NCI-H82 treated with DMSO at 0.1 percent for 48 hours (cell line): ENCODE measurements at regions not wholly inside any gene's neighbourhood (a gene's known extent, or its start where the extent isn't known, plus 50 kb on each side); places are given as distances from the start of the nearest gene placed in this dataset.
"Not testable (repeated sequence)": the region's sequence is repeated elsewhere in the genome, so short reads cannot be mapped to it uniquely, and the experiment has no call there.

ENCODE experiments used
- DNase-seq: peaks from one replicate; lab custom pipeline; 2025; ENCODE audit not compliant: unreplicated experiment; lab: John Stamatoyannopoulos, UW

DNA sequence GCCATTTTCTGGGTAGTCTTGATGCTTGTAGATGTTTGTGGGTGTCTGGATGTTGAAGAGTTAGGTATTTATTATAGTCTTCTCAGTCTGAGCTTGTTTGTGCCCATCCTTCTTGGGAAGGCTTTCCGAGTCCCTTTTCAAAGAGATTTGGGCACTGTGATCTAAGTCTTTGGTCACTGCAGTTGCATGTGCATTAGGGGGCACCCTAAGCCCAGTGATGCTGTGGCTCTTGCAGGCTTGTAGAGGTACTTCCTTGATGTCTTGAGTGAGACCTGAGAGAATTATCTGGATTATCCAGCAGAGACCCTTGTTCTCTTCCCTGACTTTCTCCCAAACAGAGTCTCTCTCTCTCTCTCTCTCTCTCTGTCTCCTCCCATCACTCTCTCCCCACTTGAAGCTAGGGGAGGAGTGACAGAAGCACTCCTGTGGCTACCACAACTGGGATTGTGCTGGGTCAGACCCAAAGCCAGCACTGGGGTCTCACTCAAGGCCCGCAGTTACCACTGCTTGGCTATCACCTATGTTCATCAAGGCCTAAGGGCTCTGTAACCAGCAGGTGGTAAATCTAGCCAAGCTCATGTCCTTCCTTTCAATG lies 68.5 kb downstream of the TMCO5A start:
- DNase-seq, result no peak

GRCh38 chr15:38004218-38004861 lies 69.9 kb downstream of the TMCO5A start:
- DNase-seq, result no peak

DNA sequence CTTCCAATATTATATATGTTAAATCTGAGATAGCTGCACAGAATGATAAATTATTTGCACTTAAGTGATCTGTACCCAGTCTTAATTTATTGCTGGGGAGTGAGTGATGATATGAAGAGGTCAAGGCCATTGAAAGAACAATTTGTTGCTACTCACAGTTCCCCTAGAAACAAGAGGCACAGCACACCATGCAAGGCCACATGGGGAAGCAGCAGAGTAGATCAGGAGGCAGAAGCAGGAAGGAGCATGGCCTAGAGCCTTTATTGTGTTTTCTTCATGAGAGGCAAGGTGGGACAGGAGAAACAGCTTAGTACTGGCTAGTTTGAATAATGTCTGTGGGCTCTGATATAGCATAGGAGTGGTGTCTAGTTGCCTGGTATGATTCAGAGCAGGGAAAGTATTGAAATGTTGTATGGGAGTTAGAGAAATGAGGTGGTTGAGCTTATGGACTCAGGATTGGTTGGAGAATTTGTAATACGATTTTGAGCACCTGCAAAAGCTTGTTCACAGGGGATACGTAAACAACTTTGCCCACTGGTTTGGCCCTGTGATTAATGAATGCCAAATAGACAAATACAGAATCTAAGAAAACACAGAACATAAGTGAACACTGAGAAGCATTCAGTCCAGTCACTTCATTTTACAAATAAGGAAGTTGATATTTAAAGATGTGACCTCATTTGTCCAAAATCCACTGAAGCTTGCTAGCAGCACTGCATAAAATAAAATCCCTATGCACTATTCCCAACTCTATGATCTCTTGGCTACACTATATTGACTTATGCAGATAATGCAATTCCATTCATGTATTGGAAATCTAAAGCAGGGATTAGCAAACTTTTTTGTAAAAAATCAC lies 71.7 kb downstream of the TMCO5A start:
- no peak for DNase-seq

GRCh38 chr15:38010395-38010794 lies 76.0 kb downstream of the TMCO5A start:
- DNase-seq, result no peak

GRCh38 chr15:38012894-38013293 lies 78.5 kb downstream of the TMCO5A start:
- no peak for DNase-seq

GRCh38 chr15:38017721-38018120 lies 83.3 kb downstream of the TMCO5A start:
- no peak for DNase-seq

DNA sequence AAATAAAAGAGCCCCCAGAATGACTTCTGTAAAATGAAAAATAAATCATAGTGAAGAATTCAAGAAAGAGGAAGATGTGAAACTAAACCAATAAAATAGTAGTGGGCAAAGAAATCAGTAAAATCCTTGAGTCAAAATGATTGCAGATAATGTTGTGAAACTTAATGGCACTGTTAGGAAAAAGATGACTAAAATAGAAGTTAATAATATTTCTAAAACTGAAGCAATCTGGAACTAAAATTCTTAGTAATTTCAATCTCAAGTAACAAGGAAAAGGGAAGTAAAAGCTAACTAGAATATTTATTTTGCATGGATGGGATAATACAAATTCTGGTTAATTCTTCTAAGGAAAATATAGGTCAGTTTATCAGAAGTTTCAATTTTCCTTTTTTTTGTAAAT lies 84.6 kb downstream of the TMCO5A start:
- DNase-seq, result no peak

DNA sequence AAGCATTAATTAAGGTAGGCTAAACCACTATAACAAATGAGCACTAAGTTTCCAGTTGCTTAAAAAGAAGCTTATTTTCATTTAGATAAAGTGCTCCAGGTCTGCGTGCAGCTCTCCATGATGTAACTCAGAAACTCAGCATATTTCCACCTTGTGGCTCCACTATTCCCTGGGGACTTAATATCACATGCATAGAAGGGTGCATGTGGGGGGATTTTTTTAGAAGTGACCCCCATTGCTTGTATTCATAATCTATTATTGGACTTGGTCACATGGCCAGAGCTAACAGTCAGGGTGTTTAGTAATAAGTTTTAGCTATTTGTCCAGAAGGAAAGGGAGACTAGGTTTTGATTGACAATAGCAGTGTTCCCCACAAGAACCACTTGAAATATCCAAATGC lies 86.8 kb downstream of the TMCO5A start:
- no peak for DNase-seq

GRCh38 chr15:38024293-38025091 lies 90.1 kb downstream of the TMCO5A start:
- DNase-seq, result no peak

GRCh38 chr15:38025656-38026055 lies 91.2 kb downstream of the TMCO5A start:
- not testable (repeated sequence) for DNase-seq

DNA sequence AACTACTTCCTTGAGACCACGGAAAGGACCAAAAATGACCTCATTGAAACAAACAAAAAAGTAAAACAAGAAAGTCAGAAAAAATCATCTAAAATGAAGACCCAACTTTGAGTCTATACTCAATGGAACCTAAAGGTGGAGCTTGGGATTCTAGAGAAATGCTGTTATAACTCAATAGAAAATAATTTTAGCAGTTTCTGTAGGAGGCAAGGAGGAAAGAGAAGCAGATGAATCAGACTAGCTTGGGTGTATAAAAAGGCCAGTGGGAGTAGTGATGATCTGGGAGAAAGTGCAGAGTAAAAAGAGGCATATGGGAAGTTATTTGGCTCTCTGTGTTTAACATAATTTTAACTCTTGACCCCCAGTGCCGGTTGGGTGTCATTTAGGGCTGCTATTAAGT lies 94.4 kb downstream of the TMCO5A start:
- no peak for DNase-seq

DNA sequence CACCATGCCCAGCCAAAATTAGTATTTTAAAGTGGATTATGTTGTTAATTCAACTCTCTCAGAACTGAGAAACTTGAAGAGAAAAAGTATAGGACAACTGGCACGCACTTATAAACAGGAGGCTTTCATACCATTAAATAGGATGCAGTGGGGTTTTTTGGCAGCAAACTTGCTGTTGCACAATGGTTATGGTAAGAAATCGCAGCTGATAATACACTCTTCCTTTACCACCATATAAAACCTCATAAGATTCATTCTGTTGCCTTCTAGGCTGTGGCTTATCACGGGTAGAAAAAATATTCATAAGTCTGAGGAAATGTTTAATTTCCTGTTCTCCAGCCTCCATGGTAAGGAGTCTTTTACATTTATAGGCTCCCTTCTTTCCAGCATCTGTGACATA lies 95.3 kb downstream of the TMCO5A start:
- no peak for DNase-seq

GRCh38 chr15:38030609-38031008 lies 96.2 kb downstream of the TMCO5A start:
- DNase-seq, result no peak

DNA sequence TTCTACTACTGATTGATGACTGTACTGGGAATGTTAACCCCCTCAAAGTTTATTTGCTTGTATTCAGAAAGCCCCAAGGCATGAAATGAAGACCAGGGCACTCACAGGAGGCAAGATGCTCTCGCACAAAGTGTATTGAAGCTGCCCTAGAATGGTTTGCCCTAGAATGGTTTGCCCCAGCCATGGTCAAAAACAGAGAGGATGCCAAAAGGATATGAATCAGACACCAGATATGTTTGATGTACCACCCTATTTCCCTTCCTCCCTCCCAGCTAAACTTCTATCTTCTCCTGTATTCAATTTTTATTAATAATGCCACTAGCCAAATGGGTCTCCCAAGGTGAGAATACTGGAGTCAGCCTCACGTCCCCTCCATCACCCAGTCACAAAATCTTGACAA lies 101.3 kb downstream of the TMCO5A start:
- DNase-seq, result no peak

- no peak for DNase-seq
Observed at GRCh38 chr15:38036790-38037338, 102.4 kb downstream of the TMCO5A start.

- no peak for DNase-seq
Observed at GRCh38 chr15:38038659-38039442, 104.4 kb downstream of the TMCO5A start.

GRCh38 chr15:38040615-38041014 lies 106.2 kb downstream of the TMCO5A start:
- no peak for DNase-seq

GRCh38 chr15:38041576-38041975 lies 107.1 kb downstream of the TMCO5A start:
- no peak for DNase-seq

DNA sequence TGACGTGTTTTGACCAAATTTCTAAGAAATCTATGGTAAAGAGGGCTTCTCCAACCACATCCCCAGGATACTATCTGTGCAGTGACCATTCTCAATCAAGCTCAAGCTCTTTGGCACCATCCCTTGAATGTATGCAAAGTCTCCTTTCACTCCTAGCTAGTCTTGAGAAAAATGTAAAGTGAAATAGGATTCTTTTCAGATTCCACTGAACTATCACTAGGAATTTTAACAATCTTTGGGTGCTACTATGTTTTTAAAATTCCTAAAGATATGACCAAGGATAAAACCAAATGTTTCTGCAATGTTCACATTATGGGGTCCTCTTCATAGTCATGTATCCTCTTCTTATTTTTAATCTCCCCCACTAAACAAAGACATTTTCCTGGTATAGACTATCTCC lies 107.8 kb downstream of the TMCO5A start:
- DNase-seq, result no peak

GRCh38 chr15:38042707-38043445 lies 108.4 kb downstream of the TMCO5A start:
- DNase-seq, result no peak
